Upper lobe of right lung (tissue), 1 donor: ENCODE measurements at regions not wholly inside any gene's neighbourhood (a gene's known extent, or its start where the extent isn't known, plus 50 kb on each side); places are given as distances from the start of the nearest gene placed in this dataset.

Source experiments
- ATAC-seq: fragments of 200-7000 bp; cut with Tn5 transposase; one replicate; pipeline ENCODE4 v1.9.1; 2020; ENCODE audit warnings: mild to moderate bottlenecking, moderate library complexity
- DNase-seq: peaks from one replicate; pipeline ENCODE4 v3.0.0-alpha.2; 2020
- H3K27ac ChIP-seq: fragments of 200-600 bp; one replicate; pipeline ENCODE4 v1.8.0; 2022
- H3K27me3 ChIP-seq: fragments of 200-600 bp; one replicate; pipeline ENCODE4 v1.8.0; 2022; ENCODE audit warnings: mild to moderate bottlenecking
- H3K36me3 ChIP-seq: fragments of 200-600 bp; one replicate; pipeline ENCODE4 v1.8.0; 2022
- H3K4me1 ChIP-seq: fragments of 200-600 bp; one replicate; pipeline ENCODE4 v1.8.0; 2022
- H3K4me3 ChIP-seq: fragments of 200-600 bp; one replicate; pipeline ENCODE4 v1.8.0; 2022; ENCODE audit warnings: mild to moderate bottlenecking
- H3K9me3 ChIP-seq: fragments of 200-600 bp; one replicate; pipeline ENCODE4 v1.8.0; 2022
- CTCF ChIP-seq: fragments of 200-600 bp; IDR thresholded peaks from one replicate; pipeline ENCODE4 v1.8.0; 2022; ENCODE audit warnings: antibody characterized with exemption
- intact Hi-C: fragments of 100-400 bp; cut with DNase I; formaldehyde crosslinking; loops from one replicate; pipeline ENCODE4 v1.11.0; 2022
- donor health status: DM: no; HTN: yes; CAD: no; lungs with severe emphysema.

GRCh38 chr7:47684728-47685127 lies 102.8 kb upstream of the TNS3 start:
- no peak for ATAC-seq
- Histone ChIP-seq H3K36me3 (no peaks in the 10 kb centered on the region), H3K4me1 (no peaks in the 10 kb centered on the region), H3K27me3 (no peaks in the 10 kb centered on the region), H3K9me3 (no peaks in the 10 kb centered on the region), H3K4me3 (no peak overlapping the region), H3K27ac (no peak overlapping the region)
- TF ChIP-seq CTCF, result no peak
- no peak for DNase-seq
- intact Hi-C loops, result no loop called here

GRCh38 chr7:47683485-47683898 lies 101.6 kb upstream of the TNS3 start:
- Histone ChIP-seq H3K4me1 (no peaks in the 10 kb centered on the region), H3K9me3 (no peaks in the 10 kb centered on the region), H3K36me3 (no peaks in the 10 kb centered on the region), H3K4me3 (no peak overlapping the region), H3K27me3 (no peaks in the 10 kb centered on the region), H3K27ac (no peak overlapping the region)
- intact Hi-C loops, result no loop called here
- ATAC-seq (no peak), DNase-seq (no peak)
- TF ChIP-seq CTCF, result no peak

- intact Hi-C loops, result no loop called here
- H3K27ac ChIP-seq, result no peak overlapping the region
- no peak for TF ChIP-seq CTCF
- H3K4me1 ChIP-seq, result no peaks in the 10 kb centered on the region
- no peaks in the 10 kb centered on the region for H3K9me3 ChIP-seq
- ATAC-seq (no peak), DNase-seq (no peak)
- H3K36me3 ChIP-seq, result no peaks in the 10 kb centered on the region
- no peak overlapping the region for H3K4me3 ChIP-seq
- H3K27me3 ChIP-seq, result no peaks in the 10 kb centered on the region
Measured at GRCh38 chr7:47682874-47683273, 101.0 kb upstream of the TNS3 start.

GRCh38 chr7:47681249-47681810 lies 99.4 kb upstream of the TNS3 start:
- DNase-seq, result no peak
- TF ChIP-seq CTCF, result no peak
- Histone ChIP-seq H3K4me1 (no peaks in the 10 kb centered on the region), H3K9me3 (no peaks in the 10 kb centered on the region), H3K27ac (no peak overlapping the region), H3K4me3 (no peak overlapping the region), H3K36me3 (no peaks in the 10 kb centered on the region), H3K27me3 (no peaks in the 10 kb centered on the region)
- intact Hi-C loops, result no loop called here
- ATAC-seq, result no peak

GRCh38 chr7:47678641-47679380 lies 96.9 kb upstream of the TNS3 start:
- ATAC-seq (no peak), DNase-seq (no peak)
- H3K9me3 ChIP-seq, result no peaks in the 10 kb centered on the region
- H3K4me3 ChIP-seq, result no peak overlapping the region
- H3K4me1 ChIP-seq, result no peaks in the 10 kb centered on the region
- TF ChIP-seq CTCF, result no peak
- H3K36me3 ChIP-seq, result no peaks in the 10 kb centered on the region
- no peak overlapping the region for H3K27ac ChIP-seq
- intact Hi-C loops, result no loop called here
- no peaks in the 10 kb centered on the region for H3K27me3 ChIP-seq
